Ishikawa (cell line): ENCODE measurements at regions not wholly inside any gene's neighbourhood (a gene's known extent, or its start where the extent isn't known, plus 50 kb on each side); places are given as distances from the start of the nearest gene placed in this dataset.

ENCODE experiments used
- CEBPB ChIP-seq: IDR thresholded peaks from 2 replicates; pipeline ENCODE4 v1.6.1; 2012
- CREB1 ChIP-seq: IDR thresholded peaks from 2 replicates; pipeline ENCODE4 v1.6.1; 2012; ENCODE audit warnings: low read depth
- EGR1 ChIP-seq: IDR thresholded peaks from 2 replicates; pipeline ENCODE4 v1.6.1; 2012
- EP300 ChIP-seq: IDR thresholded peaks from 2 replicates; pipeline ENCODE4 v1.6.1; 2012; ENCODE audit warnings: borderline replicate concordance
- FOXM1 ChIP-seq: IDR thresholded peaks from 2 replicates; pipeline ENCODE4 v1.6.1; 2012; ENCODE audit warnings: low read depth, borderline replicate concordance
- NFIC ChIP-seq: IDR thresholded peaks from 2 replicates; pipeline ENCODE4 v1.6.1; 2012
- RAD21 ChIP-seq: IDR thresholded peaks from 2 replicates; pipeline ENCODE4 v1.6.1; 2012; ENCODE audit warnings: low read depth
- TAF1 ChIP-seq: IDR thresholded peaks from 2 replicates; pipeline ENCODE4 v1.6.1; 2012; ENCODE audit warnings: low read depth, mild to moderate bottlenecking
- TCF12 ChIP-seq: IDR thresholded peaks from 2 replicates; pipeline ENCODE4 v1.6.1; 2012; ENCODE audit warnings: low read depth
- TEAD4 ChIP-seq: IDR thresholded peaks from 2 replicates; pipeline ENCODE4 v1.6.1; 2012
- YY1 ChIP-seq: IDR thresholded peaks from 2 replicates; pipeline ENCODE4 v1.6.1; 2012; ENCODE audit warnings: low read depth
- ZBTB7A ChIP-seq: IDR thresholded peaks from 2 replicates; pipeline ENCODE4 v1.6.1; 2012; ENCODE audit warnings: low read depth
- TF ChIP-seq, protein P1 (sequence below): IDR thresholded peaks from 2 replicates; pipeline ENCODE4 v1.6.1; 2012
- TF ChIP-seq, protein P2 (sequence below): IDR thresholded peaks from 2 replicates; pipeline ENCODE4 v1.6.1; 2012
- TF ChIP-seq, protein P3 (sequence below): IDR thresholded peaks from 2 replicates; pipeline ENCODE4 v1.6.1; 2012; ENCODE audit warnings: low read depth, mild to moderate bottlenecking

GRCh38 chr2:40020997-40021396 lies 241.9 kb upstream of the THUMPD2 start:
- TF ChIP-seq TAF1 (no peak), TEAD4 (no peak), RAD21 (no peak), CEBPB (no peak), ZBTB7A (no peak), EP300 (no peak), FOXM1 (no peak), CREB1 (no peak), EGR1 (no peak), TCF12 (no peak)
- TF ChIP-seq, protein P1, sequence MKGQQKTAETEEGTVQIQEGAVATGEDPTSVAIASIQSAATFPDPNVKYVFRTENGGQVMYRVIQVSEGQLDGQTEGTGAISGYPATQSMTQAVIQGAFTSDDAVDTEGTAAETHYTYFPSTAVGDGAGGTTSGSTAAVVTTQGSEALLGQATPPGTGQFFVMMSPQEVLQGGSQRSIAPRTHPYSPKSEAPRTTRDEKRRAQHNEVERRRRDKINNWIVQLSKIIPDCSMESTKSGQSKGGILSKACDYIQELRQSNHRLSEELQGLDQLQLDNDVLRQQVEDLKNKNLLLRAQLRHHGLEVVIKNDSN: no peak
- TF ChIP-seq, protein P2, sequence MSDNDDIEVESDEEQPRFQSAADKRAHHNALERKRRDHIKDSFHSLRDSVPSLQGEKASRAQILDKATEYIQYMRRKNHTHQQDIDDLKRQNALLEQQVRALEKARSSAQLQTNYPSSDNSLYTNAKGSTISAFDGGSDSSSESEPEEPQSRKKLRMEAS: no peak

DNA sequence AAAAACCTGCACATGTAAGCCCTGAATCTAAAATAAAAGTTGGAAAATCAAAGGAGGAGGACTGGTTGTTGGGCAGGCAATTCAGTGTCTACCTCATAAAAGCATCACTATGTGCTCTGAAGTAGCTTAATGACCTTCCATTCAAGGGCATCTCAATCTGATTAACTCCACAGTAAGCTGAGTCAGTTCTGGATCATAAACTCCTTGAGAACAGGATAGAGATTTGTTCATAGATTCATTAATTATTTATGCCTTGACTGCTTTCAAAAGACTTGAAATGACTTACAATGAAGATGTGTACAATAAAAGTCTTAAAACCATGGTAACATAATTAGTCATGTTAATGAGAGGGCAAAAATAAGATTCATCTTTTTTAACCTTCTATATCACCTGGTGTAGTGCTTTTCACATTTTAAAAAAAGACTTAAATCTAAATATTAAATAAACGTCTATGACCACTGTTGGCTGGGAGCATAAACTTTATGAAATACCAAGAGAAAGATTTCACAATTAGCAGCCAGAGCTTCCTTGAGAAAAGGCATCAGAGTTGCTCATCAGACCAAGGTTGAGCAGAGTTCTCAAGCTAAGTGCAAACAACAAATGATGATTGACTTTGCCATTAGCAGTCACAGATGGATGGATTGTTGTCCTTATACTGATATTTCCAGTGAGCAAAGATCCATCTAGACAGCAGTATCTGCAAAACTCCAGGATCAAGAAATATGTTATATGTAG lies 237.3 kb upstream of the THUMPD2 start:
- no peak for TF ChIP-seq RAD21
- TF ChIP-seq EP300: no peak
- TF ChIP-seq, protein P3, sequence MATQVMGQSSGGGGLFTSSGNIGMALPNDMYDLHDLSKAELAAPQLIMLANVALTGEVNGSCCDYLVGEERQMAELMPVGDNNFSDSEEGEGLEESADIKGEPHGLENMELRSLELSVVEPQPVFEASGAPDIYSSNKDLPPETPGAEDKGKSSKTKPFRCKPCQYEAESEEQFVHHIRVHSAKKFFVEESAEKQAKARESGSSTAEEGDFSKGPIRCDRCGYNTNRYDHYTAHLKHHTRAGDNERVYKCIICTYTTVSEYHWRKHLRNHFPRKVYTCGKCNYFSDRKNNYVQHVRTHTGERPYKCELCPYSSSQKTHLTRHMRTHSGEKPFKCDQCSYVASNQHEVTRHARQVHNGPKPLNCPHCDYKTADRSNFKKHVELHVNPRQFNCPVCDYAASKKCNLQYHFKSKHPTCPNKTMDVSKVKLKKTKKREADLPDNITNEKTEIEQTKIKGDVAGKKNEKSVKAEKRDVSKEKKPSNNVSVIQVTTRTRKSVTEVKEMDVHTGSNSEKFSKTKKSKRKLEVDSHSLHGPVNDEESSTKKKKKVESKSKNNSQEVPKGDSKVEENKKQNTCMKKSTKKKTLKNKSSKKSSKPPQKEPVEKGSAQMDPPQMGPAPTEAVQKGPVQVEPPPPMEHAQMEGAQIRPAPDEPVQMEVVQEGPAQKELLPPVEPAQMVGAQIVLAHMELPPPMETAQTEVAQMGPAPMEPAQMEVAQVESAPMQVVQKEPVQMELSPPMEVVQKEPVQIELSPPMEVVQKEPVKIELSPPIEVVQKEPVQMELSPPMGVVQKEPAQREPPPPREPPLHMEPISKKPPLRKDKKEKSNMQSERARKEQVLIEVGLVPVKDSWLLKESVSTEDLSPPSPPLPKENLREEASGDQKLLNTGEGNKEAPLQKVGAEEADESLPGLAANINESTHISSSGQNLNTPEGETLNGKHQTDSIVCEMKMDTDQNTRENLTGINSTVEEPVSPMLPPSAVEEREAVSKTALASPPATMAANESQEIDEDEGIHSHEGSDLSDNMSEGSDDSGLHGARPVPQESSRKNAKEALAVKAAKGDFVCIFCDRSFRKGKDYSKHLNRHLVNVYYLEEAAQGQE: no peak
- no peak for TF ChIP-seq TAF1

GRCh38 chr2:40004336-40004735 lies 225.3 kb upstream of the THUMPD2 start:
- no peak for TF ChIP-seq CREB1
- TF ChIP-seq YY1: no peak
- no peak for TF ChIP-seq FOXM1
- no peak for TF ChIP-seq RAD21

DNA sequence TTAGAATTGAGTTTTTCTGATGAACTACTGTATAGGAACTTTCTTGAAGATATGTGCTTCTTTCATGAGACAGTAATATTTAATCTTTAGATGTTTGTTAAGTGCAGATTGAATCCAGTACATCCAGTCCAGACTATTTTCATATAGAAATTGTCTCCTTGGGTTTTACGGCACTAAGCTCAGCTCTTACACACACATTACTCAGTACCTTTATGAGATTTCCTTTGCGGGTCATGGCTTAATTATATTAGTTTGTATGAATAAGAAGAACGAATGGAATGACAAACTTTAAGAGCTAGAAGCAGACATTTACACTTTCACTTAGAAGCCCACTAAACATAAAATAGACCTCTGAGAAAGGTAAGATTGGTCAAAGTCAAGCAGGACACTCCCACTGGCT lies 223.3 kb upstream of the THUMPD2 start:
- TF ChIP-seq EP300: no peak
- TF ChIP-seq TCF12: no peak
- no peak for TF ChIP-seq CREB1
- TF ChIP-seq, protein P2: no peak
- TF ChIP-seq EGR1: no peak
- TF ChIP-seq ZBTB7A: no peak
- TF ChIP-seq TAF1: no peak
- TF ChIP-seq TEAD4: no peak
- TF ChIP-seq, protein P1: no peak

DNA sequence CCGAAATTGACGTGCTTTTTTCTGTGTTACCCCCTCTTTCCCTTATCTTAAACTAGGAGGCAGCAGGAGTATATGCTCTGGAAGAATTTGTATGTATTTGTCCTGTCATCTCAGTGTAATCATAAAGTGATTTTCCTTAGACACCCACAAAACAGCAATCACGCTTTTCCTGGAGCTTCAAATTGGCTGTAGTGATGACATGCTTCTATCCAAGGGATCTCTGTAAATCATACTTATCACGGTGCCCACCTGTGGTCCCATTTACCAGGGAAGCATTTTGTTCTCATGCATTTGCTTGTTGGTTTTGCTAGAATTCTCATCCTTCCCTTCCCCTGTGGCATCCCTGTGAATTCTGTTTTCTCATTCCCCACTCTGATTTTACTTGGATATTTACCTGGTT lies 220.8 kb upstream of the THUMPD2 start:
- no peak for TF ChIP-seq YY1
- no peak for TF ChIP-seq NFIC
- no peak for TF ChIP-seq ZBTB7A
- no peak for TF ChIP-seq TCF12
- TF ChIP-seq, protein P3: no peak
- TF ChIP-seq, protein P1: no peak
- no peak for TF ChIP-seq TEAD4
- no peak for TF ChIP-seq FOXM1
- TF ChIP-seq CEBPB: no peak

- TF ChIP-seq RAD21 (no peak), CEBPB (no peak), ZBTB7A (no peak), FOXM1 (no peak), TAF1 (no peak), YY1 (no peak), EGR1 (no peak), EP300 (no peak), NFIC (no peak), CREB1 (no peak)
- TF ChIP-seq, protein P2: no peak
- TF ChIP-seq, protein P3: no peak
- TF ChIP-seq, protein P1: no peak
These were observed 219.6 kb upstream of the THUMPD2 start for GRCh38 chr2:39998617-39999016.
